ENCODE measurements at regions not wholly inside any gene's neighbourhood (a gene's known extent, or its start where the extent isn't known, plus 50 kb on each side); places are given as distances from the start of the nearest gene placed in this dataset.

GRCh38 chrX:15976396-15976795 is 121.8 kb upstream of the AP1S2 start:
- no peak for TF ChIP-seq CTCF (IDR thresholded peaks at IDR 0.05)
- no peak for TF ChIP-seq POLR2A (IDR thresholded peaks at IDR 0.05)
